Kidney epithelial cell (primary cell): ENCODE measurements at regions not wholly inside any gene's neighbourhood (a gene's known extent, or its start where the extent isn't known, plus 50 kb on each side); places are given as distances from the start of the nearest gene placed in this dataset.

ENCODE experiments used
- DNase-seq: peaks from one replicate; pipeline ENCODE4 v3.0.0-alpha.2; 2010; ENCODE audit warnings: low read depth
- H3K27me3 ChIP-seq: 2 replicates; pipeline ENCODE4 v1.6.0; 2011; ENCODE audit warnings: low read length; ENCODE audit not compliant: control insufficient read depth, insufficient read depth
- H3K36me3 ChIP-seq: 2 replicates; pipeline ENCODE4 v1.5.1; 2011; ENCODE audit warnings: low read length; ENCODE audit not compliant: control insufficient read depth, insufficient read depth
- H3K4me3 ChIP-seq: 2 replicates; pipeline ENCODE4 v1.5.1; 2011; ENCODE audit warnings: low read depth, mild to moderate bottlenecking, control low read depth, low read length
- CTCF ChIP-seq: IDR thresholded peaks from 2 replicates; pipeline ENCODE4 v1.5.1; 2011; ENCODE audit warnings: mild to moderate bottlenecking, moderate library complexity, low read length, control low read depth, inconsistent platforms; ENCODE audit not compliant: insufficient read depth, poor library complexity, severe bottlenecking

- H3K36me3 ChIP-seq: no peaks in the 10 kb centered on the region
- no peak for DNase-seq
- no peak for TF ChIP-seq CTCF
- H3K4me3 ChIP-seq: no peak overlapping the region
- no peaks in the 10 kb centered on the region for H3K27me3 ChIP-seq
Observed at GRCh38 chr5:96226941-96227552, 206.0 kb downstream of the PCSK1 start.

DNA sequence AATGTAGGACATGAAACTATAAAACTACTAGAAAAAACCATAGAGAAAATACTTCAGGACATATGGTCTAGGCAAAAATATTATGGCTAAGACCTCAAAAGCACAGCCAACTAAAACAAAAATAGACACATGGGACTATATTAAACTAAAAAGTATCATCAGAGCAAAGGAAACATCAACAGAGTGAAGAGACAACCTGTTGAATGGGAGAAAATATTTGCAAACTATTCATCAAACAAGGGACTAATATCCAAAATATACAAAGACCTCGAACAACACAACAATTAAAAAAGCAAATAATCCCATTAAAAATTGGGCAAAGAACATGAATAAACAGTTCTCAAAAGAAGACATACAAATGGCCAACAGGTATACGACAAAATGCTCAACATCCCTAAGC lies 210.9 kb downstream of the PCSK1 start:
- no peak overlapping the region for H3K4me3 ChIP-seq
- no peaks in the 10 kb centered on the region for H3K36me3 ChIP-seq
- no peaks in the 10 kb centered on the region for H3K27me3 ChIP-seq
- TF ChIP-seq CTCF: no peak
- no peak for DNase-seq

- H3K36me3 ChIP-seq: no peaks in the 10 kb centered on the region
- H3K27me3 ChIP-seq: no peaks in the 10 kb centered on the region
- peak; percentile 50 for DNase-seq
- no peak overlapping the region for H3K4me3 ChIP-seq
- no peak for TF ChIP-seq CTCF
Observed at GRCh38 chr5:96220610-96221390, 212.2 kb downstream of the PCSK1 start.

GRCh38 chr5:96219580-96220281 lies 213.3 kb downstream of the PCSK1 start:
- DNase-seq: peak; percentile 78
- Histone ChIP-seq H3K36me3 (no peaks in the 10 kb centered on the region), H3K4me3 (no peak overlapping the region), H3K27me3 (no peaks in the 10 kb centered on the region)
- TF ChIP-seq CTCF: no peak

DNA sequence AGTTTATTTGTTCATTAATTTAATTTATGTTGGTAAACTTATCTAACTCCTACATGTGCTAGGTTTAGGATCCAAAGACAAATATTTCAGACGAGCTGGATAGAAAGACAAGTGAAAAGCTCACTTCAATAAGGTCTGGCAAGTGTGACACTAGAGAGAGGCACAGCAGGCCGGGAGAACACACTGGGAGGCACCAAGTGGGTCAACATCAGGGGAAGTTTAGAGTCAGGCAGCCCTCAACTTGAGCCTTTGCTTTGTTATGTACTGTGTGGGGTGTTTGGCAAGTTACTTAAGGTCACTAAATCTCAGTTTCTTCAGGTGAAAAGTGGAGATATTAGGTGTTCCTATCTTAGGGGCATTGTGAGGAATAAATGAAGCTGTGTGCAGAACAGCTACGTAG lies 214.4 kb downstream of the PCSK1 start:
- H3K27me3 ChIP-seq: no peaks in the 10 kb centered on the region
- TF ChIP-seq CTCF: no peak
- DNase-seq: no peak
- H3K36me3 ChIP-seq: no peaks in the 10 kb centered on the region
- H3K4me3 ChIP-seq: no peak overlapping the region
